H9 (cell line): ENCODE measurements at regions not wholly inside any gene's neighbourhood (a gene's known extent, or its start where the extent isn't known, plus 50 kb on each side); places are given as distances from the start of the nearest gene placed in this dataset.

Experiments used
- DNase-seq: peaks from one replicate; pipeline ENCODE4 v3.0.0-alpha.2; 2017
- H2AFZ ChIP-seq: one replicate; pipeline ENCODE4 v1.6.1; 2013; ENCODE audit warnings: mild to moderate bottlenecking, low read length, control low read depth, moderate library complexity
- H2AK5ac ChIP-seq: 2 replicates; pipeline ENCODE4 v1.6.1; 2013; ENCODE audit warnings: low read length, control low read depth, mixed read lengths; ENCODE audit not compliant: insufficient read length
- H2BK120ac ChIP-seq: one replicate; pipeline ENCODE4 v1.6.1; 2013; ENCODE audit warnings: low read depth, mild to moderate bottlenecking, low read length, control low read depth, inconsistent platforms; ENCODE audit not compliant: poor library complexity, severe bottlenecking
- H2BK12ac ChIP-seq: 2 replicates; pipeline ENCODE4 v1.6.1; 2013; ENCODE audit warnings: low read length, control low read depth, mixed read lengths, low read depth; ENCODE audit not compliant: insufficient read length
- H2BK15ac ChIP-seq: 2 replicates; pipeline ENCODE4 v1.6.1; 2013; ENCODE audit warnings: low read depth, low read length, control low read depth
- H2BK20ac ChIP-seq: one replicate; pipeline ENCODE4 v1.6.1; 2013; ENCODE audit warnings: low read depth, mild to moderate bottlenecking, low read length, control low read depth, inconsistent platforms; ENCODE audit not compliant: poor library complexity, severe bottlenecking
- H2BK5ac ChIP-seq: 2 replicates; pipeline ENCODE4 v1.6.1; 2013; ENCODE audit warnings: low read length, control low read depth, mixed read lengths; ENCODE audit not compliant: insufficient read length
- H3K14ac ChIP-seq: 2 replicates; pipeline ENCODE4 v1.6.1; 2013; ENCODE audit warnings: low read length, control low read depth; ENCODE audit not compliant: insufficient read depth
- H3K18ac ChIP-seq: 2 replicates; pipeline ENCODE4 v1.6.1; 2013; ENCODE audit warnings: low read depth, mild to moderate bottlenecking, mixed read lengths, low read length, control low read depth; ENCODE audit not compliant: insufficient read length
- H3K23ac ChIP-seq: 2 replicates; pipeline ENCODE4 v1.6.1; 2013; ENCODE audit warnings: low read length, control low read depth, mixed read lengths, low read depth; ENCODE audit not compliant: insufficient read length
- H3K23me2 ChIP-seq: 2 replicates; pipeline ENCODE4 v1.6.1; 2013; ENCODE audit warnings: low read depth, mild to moderate bottlenecking, mixed read lengths, low read length, control low read depth; ENCODE audit not compliant: insufficient read length, poor library complexity, severe bottlenecking
- H3K27ac ChIP-seq: 2 replicates; pipeline ENCODE4 v1.5.1; 2013; ENCODE audit warnings: low read length, control low read depth, mixed read lengths, low read depth; ENCODE audit not compliant: insufficient read length
- H3K27me3 ChIP-seq: 2 replicates; pipeline ENCODE4 v1.6.1; 2013; ENCODE audit warnings: low read length, control low read depth, inconsistent platforms; ENCODE audit not compliant: insufficient read depth
- H3K4ac ChIP-seq: 2 replicates; pipeline ENCODE4 v1.6.1; 2013; ENCODE audit warnings: low read depth, mild to moderate bottlenecking, control low read depth, inconsistent platforms, low read length, moderate library complexity
- H3K4me1 ChIP-seq: 2 replicates; pipeline ENCODE4 v1.6.1; 2013; ENCODE audit warnings: low read length, control low read depth, inconsistent platforms; ENCODE audit not compliant: insufficient read depth
- H3K4me2 ChIP-seq: 2 replicates; pipeline ENCODE4 v1.6.1; 2013; ENCODE audit warnings: low read length, control low read depth, mixed read lengths; ENCODE audit not compliant: insufficient read length, insufficient read depth
- H3K56ac ChIP-seq: 2 replicates; pipeline ENCODE4 v1.6.1; 2013; ENCODE audit warnings: low read depth, mild to moderate bottlenecking, mixed read lengths, low read length, control low read depth; ENCODE audit not compliant: insufficient read length
- H3K79me1 ChIP-seq: 2 replicates; pipeline ENCODE4 v1.6.1; 2013; ENCODE audit warnings: low read depth, mild to moderate bottlenecking, moderate library complexity, low read length, control low read depth, inconsistent platforms; ENCODE audit not compliant: insufficient read depth, poor library complexity, severe bottlenecking
- H3K79me2 ChIP-seq: 2 replicates; pipeline ENCODE4 v1.6.1; 2013; ENCODE audit warnings: low read length, control low read depth, inconsistent platforms; ENCODE audit not compliant: insufficient read depth
- H3K9ac ChIP-seq: 2 replicates; pipeline ENCODE4 v1.6.1; 2013; ENCODE audit warnings: low read length, control low read depth, mixed read lengths; ENCODE audit not compliant: insufficient read length; ENCODE audit errors: extremely low read depth
- H3K9me3 ChIP-seq: one replicate; pipeline ENCODE4 v1.6.1; 2013; ENCODE audit warnings: low read depth, low read length, inconsistent platforms; ENCODE audit not compliant: control insufficient read depth
- H3T11ph ChIP-seq: one replicate; pipeline ENCODE4 v1.6.1; 2013; ENCODE audit warnings: mild to moderate bottlenecking, low read length, control low read depth, inconsistent platforms
- H4K20me1 ChIP-seq: one replicate; pipeline ENCODE4 v1.6.1; 2013; ENCODE audit not compliant: control insufficient read depth, insufficient read length, insufficient read depth
- H4K5ac ChIP-seq: 2 replicates; pipeline ENCODE4 v1.6.1; 2013; ENCODE audit warnings: low read depth, mild to moderate bottlenecking, mixed read lengths, low read length, control low read depth; ENCODE audit not compliant: insufficient read length
- H4K8ac ChIP-seq: replicated peaks from 2 replicates; pipeline ENCODE4 v1.6.1; 2013; ENCODE audit warnings: low read length, control low read depth, mixed read lengths, low read depth; ENCODE audit not compliant: insufficient read length
- H4K91ac ChIP-seq: 2 replicates; pipeline ENCODE4 v1.6.1; 2013; ENCODE audit warnings: low read depth, mild to moderate bottlenecking, moderate library complexity, mixed read lengths, low read length, control low read depth; ENCODE audit not compliant: insufficient read length
- H3K27ac Mint-ChIP-seq, 3 experiments: 2 replicates in 2 of 3; 3 replicates in 1 of 3; pipeline ENCODE4 v1.8.0; 2020 to 2021; ENCODE audit warnings: mixed read lengths in 3 of 3, mild to moderate bottlenecking in 1 of 3, moderate library complexity in 1 of 3
- H3K27me3 Mint-ChIP-seq: 2 replicates; pipeline ENCODE4 v1.8.0; 2021; ENCODE audit warnings: low read depth, mild to moderate bottlenecking, moderate library complexity, mixed read lengths
- H3K36me3 Mint-ChIP-seq, 3 experiments: 2 replicates in 2 of 3; 3 replicates in 1 of 3; pipeline ENCODE4 v1.8.0; 2020 to 2021; ENCODE audit warnings: low read depth in 3 of 3, mixed read lengths in 3 of 3; ENCODE audit not compliant: insufficient read depth in 1 of 3
- H3K4me1 Mint-ChIP-seq, 2 experiments: 2 replicates each; pipeline ENCODE4 v1.8.0; 2020; ENCODE audit warnings: mixed read lengths in 2 of 2
- H3K4me3 Mint-ChIP-seq, 2 experiments: 2 replicates in 1 of 2; 3 replicates in 1 of 2; pipeline ENCODE4 v1.8.0; 2020 to 2021; ENCODE audit warnings: mild to moderate bottlenecking in 2 of 2, mixed read lengths in 2 of 2, moderate library complexity in 1 of 2
- H3K9me3 Mint-ChIP-seq, 2 experiments: 2 replicates in 1 of 2; 3 replicates in 1 of 2; pipeline ENCODE4 v1.8.0; 2020; ENCODE audit warnings: mild to moderate bottlenecking in 2 of 2, mixed read lengths in 2 of 2, moderate library complexity in 1 of 2
- CTCF ChIP-seq: fragments of 200-600 bp; sonication (generic); conservative IDR thresholded peaks from 3 replicates; pipeline ENCODE4 v1.8.0; 2021; ENCODE audit warnings: antibody characterized with exemption, mild to moderate bottlenecking
- WGBS: extraction: QIAGEN DNeasy Blood & Tissue Kit; methylation state at CpG from one replicate; pipeline ENCODE4 v1.1.7; 2013; ENCODE audit warnings: missing lambda C conversion rate, low lambda C conversion rate, mixed read lengths; ENCODE audit not compliant: insufficient read length; ENCODE audit errors: extremely low coverage; 5-methylcytosine and 5-hydroxymethylcytosine counted together

GRCh38 chr1:199163670-199164069 is 524.8 kb downstream of the PTPRC start:
- no CpG with 5 or more reads among the region's 1 CpG for WGBS
- no peaks in the 10 kb centered on the region for H3K23me2 ChIP-seq
- H3K4me2 ChIP-seq = no peak overlapping the region
- H3K79me2 ChIP-seq = no peaks in the 10 kb centered on the region
- Mint-ChIP-seq H3K4me3 (no peak overlapping the region), H3K9me3 (no peaks in the 10 kb centered on the region), H3K4me1 (peaks cover 8 to 11% of the 10 kb centered on the region in 2 experiments), H3K27me3 (no peaks in the 10 kb centered on the region), H3K36me3 (no peaks in the 10 kb centered on the region; a peak in 1 of 7 replicates), H3K27ac (no peak overlapping the region)
- no peaks in the 10 kb centered on the region for H3K27me3 ChIP-seq
- H3K14ac ChIP-seq = no peak overlapping the region
- no peak overlapping the region for H3K4ac ChIP-seq
- no peak overlapping the region for H4K8ac ChIP-seq
- H2BK12ac ChIP-seq = no peak overlapping the region
- H2BK5ac ChIP-seq = no peak overlapping the region
- no peak overlapping the region for H3K18ac ChIP-seq
- H2AK5ac ChIP-seq = no peak overlapping the region
- H4K91ac ChIP-seq = no peak overlapping the region
- no peaks in the 10 kb centered on the region for H3K9me3 ChIP-seq
- no peak overlapping the region for H4K5ac ChIP-seq
- no peaks in the 10 kb centered on the region for H3K79me1 ChIP-seq
- no peaks in the 10 kb centered on the region for H3K4me1 ChIP-seq
- H2BK120ac ChIP-seq = no peak overlapping the region
- no peaks in the 10 kb centered on the region for H4K20me1 ChIP-seq
- no peak overlapping the region for H3K23ac ChIP-seq
- no peak for TF ChIP-seq CTCF
- no peak overlapping the region for H2AFZ ChIP-seq
- no peak overlapping the region for H3K27ac ChIP-seq
- no peak for DNase-seq
- H3K56ac ChIP-seq = no peak overlapping the region
- no peak overlapping the region for H3K9ac ChIP-seq
- H2BK20ac ChIP-seq = no peak overlapping the region
- no peak overlapping the region for H2BK15ac ChIP-seq
- no peak overlapping the region for H3T11ph ChIP-seq
